Transverse colon (tissue), 4 donors: ENCODE measurements at regions not wholly inside any gene's neighbourhood (a gene's known extent, or its start where the extent isn't known, plus 50 kb on each side); places are given as distances from the start of the nearest gene placed in this dataset.

Experiments used
- DNase-seq: peaks from one replicate; pipeline ENCODE4 v3.0.0-alpha.2; 2019
- H3K27ac ChIP-seq, 4 donors: fragments of 200-600 bp; sonication (generic); 2 replicates each; pipeline ENCODE4 v1.5.1; 2016 to 2018; ENCODE audit warnings: inconsistent platforms in 4 of 4
- H3K27me3 ChIP-seq: fragments of 200-600 bp; sonication (generic); 2 replicates; pipeline ENCODE4 v1.5.1; 2017; ENCODE audit warnings: inconsistent platforms
- H3K36me3 ChIP-seq, 4 donors: fragments of 200-600 bp; sonication (generic); 2 replicates each; pipeline ENCODE4 v1.5.1; 2017 to 2019; ENCODE audit warnings: inconsistent platforms in 4 of 4
- H3K4me1 ChIP-seq, 4 donors: fragments of 200-600 bp; sonication (generic); 2 replicates each; pipeline ENCODE4 v1.5.1; 2017 to 2020; ENCODE audit warnings: inconsistent platforms in 4 of 4
- H3K4me3 ChIP-seq, 4 donors: fragments of 200-600 bp; sonication (generic); 1 replicate in 1 of 4; 2 replicates in 3 of 4; pipeline versions ENCODE4 v1.5.1 to v1.6.1; 2017 to 2019; ENCODE audit warnings: inconsistent platforms in 4 of 4
- H3K9me3 ChIP-seq, 2 donors: fragments of 200-600 bp; sonication (generic); 2 replicates each; pipeline ENCODE4 v1.5.1; 2017 to 2019; ENCODE audit warnings: inconsistent platforms in 2 of 2
- EP300 ChIP-seq: sonication (generic); formaldehyde crosslinking; IDR thresholded peaks from one replicate; pipeline ENCODE4 v1.6.1; 2017; ENCODE audit warnings: antibody characterized with exemption, low read depth
- POLR2A ChIP-seq: fragments of 450-650 bp; IDR thresholded peaks from one replicate; pipeline ENCODE4 v1.6.1; 2016; ENCODE audit warnings: antibody characterized with exemption, mild to moderate bottlenecking, moderate library complexity
- POLR2AphosphoS5 ChIP-seq, 3 donors: sonication (generic); formaldehyde crosslinking; IDR thresholded peaks; one replicate each; pipeline ENCODE4 v1.6.1; 2016; ENCODE audit warnings: antibody characterized with exemption in 3 of 3
- WGBS, 2 donors: methylation state at CpG; one replicate each; pipeline ENCODE4 v1.1.5; 2018; ENCODE audit warnings: low coverage in 1 of 2; 5-methylcytosine and 5-hydroxymethylcytosine counted together
- in situ Hi-C, 4 donors: fragments of 200-750 bp; cut with MboI; loops; one replicate each; pipeline versions ENCODE4 v1.15.0 to v1.15.1; 2017; ENCODE audit warnings: low sequenced_read_pairs in 3 of 4, low pct_ligation_motif_present in 1 of 4, low pct_unique_long_range_greater_than_20kb in 1 of 4
- intact Hi-C: fragments of 100-400 bp; cut with DNase I; formaldehyde crosslinking; loops from one replicate; pipeline ENCODE4 v1.15.1; 2023; ENCODE audit warnings: low total_unique reads
- TF ChIP-seq, protein P1 (sequence below), 5 experiments: fragments of 200-600 bp in 3 of 5; fragments of 450-650 bp in 2 of 5; sonication (generic) in 3 of 5; IDR thresholded peaks; 1 replicate in 2 of 5; 2 replicates in 3 of 5; pipeline ENCODE4 v1.5.1; 2016 to 2017; ENCODE audit warnings: antibody characterized with exemption in 5 of 5, inconsistent platforms in 3 of 5, mild to moderate bottlenecking in 2 of 5, moderate library complexity in 1 of 5

DNA sequence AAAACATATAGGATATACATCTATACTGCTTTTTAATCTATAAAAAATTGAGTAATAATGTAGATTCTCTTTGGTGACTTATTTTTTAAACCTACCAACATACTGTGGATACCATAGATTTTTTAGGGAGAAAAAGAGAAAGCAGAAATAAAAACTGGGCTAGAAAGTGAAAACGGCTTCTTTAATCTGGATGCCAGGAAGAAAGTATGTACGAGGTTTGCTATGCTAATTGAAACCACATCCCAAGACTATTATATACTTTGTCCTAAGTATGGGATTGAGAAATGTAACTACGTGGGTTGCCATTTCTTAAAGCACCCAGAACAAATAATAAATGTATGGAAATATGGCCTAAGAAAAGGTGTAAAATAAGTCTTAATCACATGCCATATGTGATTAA, 129.0 kb upstream of the NFE2L3 start:
- Histone ChIP-seq H3K27ac (no peak overlapping the region), H3K4me3 (no peak overlapping the region), H3K36me3 (no peaks in the 10 kb centered on the region), H3K9me3 (no peaks in the 10 kb centered on the region), H3K4me1 (no peaks in the 10 kb centered on the region), H3K27me3 (no peaks in the 10 kb centered on the region)
- 72 to 88% methylated on average over 3 of the region's 3 CpGs for WGBS, 2 donors
- no peak for TF ChIP-seq EP300
- TF ChIP-seq, protein P1, sequence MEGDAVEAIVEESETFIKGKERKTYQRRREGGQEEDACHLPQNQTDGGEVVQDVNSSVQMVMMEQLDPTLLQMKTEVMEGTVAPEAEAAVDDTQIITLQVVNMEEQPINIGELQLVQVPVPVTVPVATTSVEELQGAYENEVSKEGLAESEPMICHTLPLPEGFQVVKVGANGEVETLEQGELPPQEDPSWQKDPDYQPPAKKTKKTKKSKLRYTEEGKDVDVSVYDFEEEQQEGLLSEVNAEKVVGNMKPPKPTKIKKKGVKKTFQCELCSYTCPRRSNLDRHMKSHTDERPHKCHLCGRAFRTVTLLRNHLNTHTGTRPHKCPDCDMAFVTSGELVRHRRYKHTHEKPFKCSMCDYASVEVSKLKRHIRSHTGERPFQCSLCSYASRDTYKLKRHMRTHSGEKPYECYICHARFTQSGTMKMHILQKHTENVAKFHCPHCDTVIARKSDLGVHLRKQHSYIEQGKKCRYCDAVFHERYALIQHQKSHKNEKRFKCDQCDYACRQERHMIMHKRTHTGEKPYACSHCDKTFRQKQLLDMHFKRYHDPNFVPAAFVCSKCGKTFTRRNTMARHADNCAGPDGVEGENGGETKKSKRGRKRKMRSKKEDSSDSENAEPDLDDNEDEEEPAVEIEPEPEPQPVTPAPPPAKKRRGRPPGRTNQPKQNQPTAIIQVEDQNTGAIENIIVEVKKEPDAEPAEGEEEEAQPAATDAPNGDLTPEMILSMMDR (IDR thresholded peaks at IDR 0.05): no peak
- TF ChIP-seq POLR2A: no peak
- no peak for DNase-seq
- in situ Hi-C loops (no loop called here), intact Hi-C loops (no loop called here)

GRCh38 chr7:26029911-26030310, 122.1 kb upstream of the NFE2L3 start:
- intact Hi-C loops: no loop called here
- no peak overlapping the region for H3K4me3 ChIP-seq
- H3K27me3 ChIP-seq: no peaks in the 10 kb centered on the region
- in situ Hi-C loops: no loop called here
- H3K4me1 ChIP-seq: no peaks in the 10 kb centered on the region
- H3K27ac ChIP-seq: no peak overlapping the region
- H3K36me3 ChIP-seq: no peaks in the 10 kb centered on the region
- no peak for TF ChIP-seq POLR2A
- TF ChIP-seq EP300: no peak
- TF ChIP-seq, protein P1 (IDR thresholded peaks at IDR 0.05): no peak
- TF ChIP-seq POLR2AphosphoS5 (IDR thresholded peaks at IDR 0.05): no peak
- WGBS, 2 donors: 90 to 96% methylated on average over 2 to 3 of the region's 3 CpGs
- DNase-seq: no peak
- H3K9me3 ChIP-seq: no peaks in the 10 kb centered on the region

DNA sequence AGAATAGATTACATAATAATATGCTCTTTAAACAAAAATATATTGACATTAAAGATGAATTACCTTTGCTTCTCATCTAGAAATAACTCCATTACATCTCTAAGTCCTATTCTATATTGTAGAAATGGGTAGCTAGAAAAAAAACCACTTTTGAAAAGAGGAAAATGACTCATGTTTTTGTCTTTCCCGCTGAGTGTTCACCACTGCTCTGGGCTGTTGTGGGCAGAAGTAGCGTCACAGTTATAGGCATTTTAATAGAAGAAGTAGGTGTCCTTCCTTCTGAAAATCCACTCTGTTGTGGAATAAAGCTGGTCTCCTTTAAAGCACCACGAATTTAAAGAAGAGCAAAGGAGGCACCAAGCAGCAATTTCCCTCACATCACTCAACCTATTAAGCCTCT, 117.6 kb upstream of the NFE2L3 start:
- WGBS, 2 donors: 64 to 70% methylated on average over 3 of the region's 3 CpGs
- intact Hi-C loops (loop anchor here (1.0 kb wide), 1 partner anchor 26 kb away; no protein-coding TSS in a partner anchor), in situ Hi-C loops (no loop called here)
- DNase-seq: no peak
- no peaks in the 10 kb centered on the region for H3K36me3 ChIP-seq
- no peaks in the 10 kb centered on the region for H3K4me1 ChIP-seq
- no peaks in the 10 kb centered on the region for H3K9me3 ChIP-seq
- no peak overlapping the region for H3K4me3 ChIP-seq
- peaks cover 24% of the 10 kb centered on the region for H3K27me3 ChIP-seq
- TF ChIP-seq, protein P1 (IDR thresholded peaks at IDR 0.05): no peak
- TF ChIP-seq POLR2A: no peak
- TF ChIP-seq POLR2AphosphoS5 (IDR thresholded peaks at IDR 0.05): no peak
- TF ChIP-seq EP300: no peak
- no peak overlapping the region for H3K27ac ChIP-seq

DNA sequence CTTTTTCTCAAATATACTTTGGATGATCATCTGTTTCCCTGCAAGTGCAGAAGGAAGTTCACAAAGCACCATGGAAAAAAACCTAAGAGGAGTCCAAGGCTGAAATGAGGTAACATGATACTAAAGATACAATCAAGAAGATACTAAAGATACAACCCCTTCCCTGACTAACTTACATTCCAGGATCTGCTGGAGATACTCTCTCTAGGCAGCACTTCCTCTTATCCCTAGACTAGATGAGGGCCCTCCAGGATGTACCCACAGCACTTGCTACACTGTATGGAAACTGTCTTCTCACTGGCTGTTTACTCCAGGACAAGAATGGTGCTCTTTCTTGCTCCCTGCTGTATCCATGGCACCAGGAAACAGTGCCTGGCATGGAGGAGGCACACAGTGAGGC, 116.4 kb upstream of the NFE2L3 start:
- in situ Hi-C loops (no loop called here), intact Hi-C loops (no loop called here)
- Histone ChIP-seq H3K4me3 (no peak overlapping the region), H3K27ac (no peak overlapping the region), H3K27me3 (peaks cover 35% of the 10 kb centered on the region), H3K9me3 (no peaks in the 10 kb centered on the region), H3K4me1 (no peaks in the 10 kb centered on the region), H3K36me3 (no peaks in the 10 kb centered on the region)
- DNase-seq: no peak
- TF ChIP-seq EP300: no peak
- no peak for TF ChIP-seq POLR2A
- no peak for TF ChIP-seq POLR2AphosphoS5 (IDR thresholded peaks at IDR 0.05)
- TF ChIP-seq, protein P1 (IDR thresholded peaks at IDR 0.05): no peak
